Smooth muscle cell (in vitro differentiated cells): ENCODE measurements at regions not wholly inside any gene's neighbourhood (a gene's known extent, or its start where the extent isn't known, plus 50 kb on each side); places are given as distances from the start of the nearest gene placed in this dataset.

Source experiments
- DNase-seq: peaks from one replicate; lab custom pipeline; 2025; ENCODE audit not compliant: unreplicated experiment; lab: John Stamatoyannopoulos, UW
- H2AFZ ChIP-seq: fragments of 200-600 bp; sonication (generic); 2 replicates; pipeline ENCODE4 v1.6.0; 2016; ENCODE audit warnings: antibody characterized with exemption, low read depth, mild to moderate bottlenecking
- H3F3A ChIP-seq: fragments of 200-600 bp; sonication (generic); 2 replicates; pipeline ENCODE4 v1.6.0; 2017; ENCODE audit warnings: antibody characterized with exemption, low read depth
- H3K27ac ChIP-seq: fragments of 200-600 bp; sonication (generic); 2 replicates; pipeline ENCODE4 v1.5.1; 2016; ENCODE audit warnings: low read depth, mild to moderate bottlenecking
- H3K27me3 ChIP-seq: fragments of 200-600 bp; sonication (generic); 2 replicates; pipeline ENCODE4 v1.6.1; 2016; ENCODE audit warnings: low read depth, mild to moderate bottlenecking
- H3K36me3 ChIP-seq: fragments of 200-600 bp; sonication (generic); 2 replicates; pipeline ENCODE4 v1.5.1; 2016; ENCODE audit warnings: low read depth
- H3K4me1 ChIP-seq: fragments of 200-600 bp; sonication (generic); 2 replicates; pipeline ENCODE4 v1.5.1; 2016; ENCODE audit warnings: low read depth
- H3K4me2 ChIP-seq: fragments of 200-600 bp; sonication (generic); 2 replicates; pipeline ENCODE4 v1.6.0; 2016; ENCODE audit warnings: mild to moderate bottlenecking
- H3K4me3 ChIP-seq: fragments of 200-600 bp; sonication (generic); 2 replicates; pipeline ENCODE4 v1.5.1; 2016; ENCODE audit warnings: mild to moderate bottlenecking
- H3K79me2 ChIP-seq: fragments of 200-600 bp; sonication (generic); 2 replicates; pipeline ENCODE4 v1.6.0; 2016; ENCODE audit warnings: low read depth, mild to moderate bottlenecking
- H3K9ac ChIP-seq: fragments of 200-600 bp; sonication (generic); 2 replicates; pipeline ENCODE4 v1.6.0; 2016; ENCODE audit warnings: low read depth
- H3K9me3 ChIP-seq: fragments of 200-600 bp; sonication (generic); replicated peaks from 2 replicates; pipeline ENCODE4 v1.5.1; 2016; ENCODE audit warnings: low read depth
- H4K20me1 ChIP-seq: fragments of 200-600 bp; sonication (generic); 2 replicates; pipeline ENCODE4 v1.6.0; 2016; ENCODE audit warnings: low read depth
- CTCF ChIP-seq: fragments of 200-600 bp; sonication (generic); IDR thresholded peaks from 2 replicates; pipeline ENCODE4 v1.5.1; 2017; ENCODE audit warnings: borderline replicate concordance, mild to moderate bottlenecking, antibody characterized with exemption; ENCODE audit not compliant: insufficient read depth, poor library complexity, severe bottlenecking
- WGBS: methylation state at CpG from one replicate; pipeline ENCODE4 v1.1.7; 2016; ENCODE audit warnings: low lambda C conversion rate; 5-methylcytosine and 5-hydroxymethylcytosine counted together

GRCh38 chr3:178059119-178059518 lies 477.1 kb upstream of the KCNMB2 start:
- Histone ChIP-seq H3K9ac (no peak overlapping the region), H3K36me3 (no peaks in the 10 kb centered on the region), H4K20me1 (no peaks in the 10 kb centered on the region), H3K4me2 (no peak overlapping the region), H3K27ac (peak overlapping the region; percentile 2), H3K4me3 (no peak overlapping the region), H3K27me3 (no peaks in the 10 kb centered on the region), H3K79me2 (no peaks in the 10 kb centered on the region), H3F3A (peaks cover 5% of the 10 kb centered on the region), H3K9me3 (no peaks in the 10 kb centered on the region), H3K4me1 (no peaks in the 10 kb centered on the region), H2AFZ (no peak overlapping the region)
- TF ChIP-seq CTCF: no peak
- no peak for DNase-seq

DNA sequence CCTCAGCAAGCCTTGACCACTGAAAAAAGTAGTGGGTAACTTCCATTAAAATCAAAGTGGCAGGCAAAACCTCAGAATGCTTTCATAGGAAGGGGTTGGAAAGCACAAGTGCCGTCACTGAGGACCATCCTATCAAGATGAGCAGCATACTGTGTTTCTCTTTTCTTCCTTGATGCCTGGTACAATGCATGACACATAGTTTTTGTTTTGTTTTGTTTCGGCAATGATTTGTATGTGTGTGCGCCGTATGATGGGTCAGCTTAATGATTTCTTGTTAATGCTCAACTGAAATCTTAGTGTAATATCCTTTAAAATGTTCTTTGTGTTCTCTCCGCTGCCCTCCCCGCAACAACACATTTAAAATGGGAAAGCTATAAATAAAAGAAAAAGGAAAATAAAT lies 476.4 kb upstream of the KCNMB2 start:
- peak overlapping the region; percentile 65 for H2AFZ ChIP-seq
- no peak overlapping the region for H3K4me3 ChIP-seq
- H3K79me2 ChIP-seq: no peaks in the 10 kb centered on the region
- H3K4me1 ChIP-seq: no peaks in the 10 kb centered on the region
- H3K27ac ChIP-seq: no peak overlapping the region
- H3F3A ChIP-seq: peaks cover 5% of the 10 kb centered on the region
- no peak for DNase-seq
- no peak for TF ChIP-seq CTCF
- no peaks in the 10 kb centered on the region for H3K9me3 ChIP-seq
- no peaks in the 10 kb centered on the region for H4K20me1 ChIP-seq
- no peaks in the 10 kb centered on the region for H3K27me3 ChIP-seq
- H3K4me2 ChIP-seq: no peak overlapping the region
- 91% methylated on average over 6 of the region's 6 CpGs for WGBS
- H3K36me3 ChIP-seq: no peaks in the 10 kb centered on the region
- no peak overlapping the region for H3K9ac ChIP-seq

GRCh38 chr3:178060407-178060806 lies 475.8 kb upstream of the KCNMB2 start:
- Histone ChIP-seq H3K27ac (no peak overlapping the region), H3K4me3 (no peak overlapping the region), H3K27me3 (no peaks in the 10 kb centered on the region), H3K36me3 (no peaks in the 10 kb centered on the region), H2AFZ (peak overlapping the region; percentile 65), H3K9me3 (no peaks in the 10 kb centered on the region), H3F3A (peaks cover 5% of the 10 kb centered on the region), H4K20me1 (no peaks in the 10 kb centered on the region), H3K9ac (no peak overlapping the region), H3K4me1 (no peaks in the 10 kb centered on the region), H3K79me2 (no peaks in the 10 kb centered on the region), H3K4me2 (peak overlapping the region; percentile 24)
- no peak for DNase-seq
- TF ChIP-seq CTCF: no peak
- 43% methylated on average over 2 of the region's 2 CpGs for WGBS

DNA sequence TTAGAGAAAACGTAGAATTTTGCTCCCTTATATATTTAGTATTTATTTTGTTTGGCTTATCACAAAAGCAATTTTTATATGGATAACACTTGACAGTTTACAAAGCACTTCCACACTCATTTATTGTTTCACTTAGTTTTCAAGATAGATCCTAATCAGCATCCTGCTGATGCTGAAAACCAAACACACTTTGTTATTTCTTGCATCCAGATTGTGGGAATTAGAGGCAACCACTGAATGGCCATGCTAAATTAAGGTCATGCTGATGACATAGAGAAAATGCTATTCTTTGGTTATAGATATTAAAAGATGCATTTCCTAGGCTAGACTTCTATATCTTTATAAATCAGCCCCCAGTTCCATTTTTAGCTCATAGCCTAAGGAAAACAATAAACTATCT lies 474.1 kb upstream of the KCNMB2 start:
- no peak for TF ChIP-seq CTCF
- Histone ChIP-seq H4K20me1 (no peaks in the 10 kb centered on the region), H3K4me3 (no peak overlapping the region), H3K27ac (no peak overlapping the region), H2AFZ (no peak overlapping the region), H3K27me3 (no peaks in the 10 kb centered on the region), H3K9ac (no peak overlapping the region), H3K9me3 (no peaks in the 10 kb centered on the region), H3K79me2 (no peaks in the 10 kb centered on the region), H3K4me1 (no peaks in the 10 kb centered on the region), H3F3A (peaks cover 5% of the 10 kb centered on the region), H3K36me3 (no peaks in the 10 kb centered on the region), H3K4me2 (no peak overlapping the region)
- WGBS: 89% methylated on average over 1 of the region's 1 CpG
- DNase-seq: no peak
